CD4-positive, alpha-beta T cell treated with Interferon gamma for 1 hour (primary cell): ENCODE measurements at regions not wholly inside any gene's neighbourhood (a gene's known extent, or its start where the extent isn't known, plus 50 kb on each side); places are given as distances from the start of the nearest gene placed in this dataset.
A peak's percentile ranks its signal among the peaks of the same experiment; 100 is the strongest.
"Not testable (repeated sequence)": the region's sequence is repeated elsewhere in the genome, so short reads cannot be mapped to it uniquely, and the experiment has no call there.

ENCODE experiments used
- DNase-seq: peaks from one replicate; pipeline ENCODE4 v3.0.0-alpha.2; 2020

- DNase-seq, result no peak
Measured at GRCh38 chr11:109695696-109696095, 273.7 kb downstream of the C11orf87 start.

- no peak for DNase-seq
Measured at GRCh38 chr11:109696191-109696897, 274.4 kb downstream of the C11orf87 start.

GRCh38 chr11:109697140-109697843 lies 275.3 kb downstream of the C11orf87 start:
- no peak for DNase-seq

GRCh38 chr11:109698237-109698636 lies 276.2 kb downstream of the C11orf87 start:
- no peak for DNase-seq

- DNase-seq, result no peak
Measured at GRCh38 chr11:109704432-109704831, 282.4 kb downstream of the C11orf87 start.

GRCh38 chr11:109706945-109707344 lies 285.0 kb downstream of the C11orf87 start:
- DNase-seq, result no peak

GRCh38 chr11:109707411-109707810 lies 285.4 kb downstream of the C11orf87 start:
- no peak for DNase-seq

- no peak for DNase-seq
Measured at GRCh38 chr11:109708184-109708583, 286.2 kb downstream of the C11orf87 start.

GRCh38 chr11:109714444-109714843 lies 292.5 kb downstream of the C11orf87 start:
- DNase-seq, result not testable (repeated sequence)

- DNase-seq, result not testable (repeated sequence)
Measured at GRCh38 chr11:109715424-109715823, 293.4 kb downstream of the C11orf87 start.

- no peak for DNase-seq
Measured at GRCh38 chr11:109726061-109726460, 304.1 kb downstream of the C11orf87 start.

- no peak for DNase-seq
Measured at GRCh38 chr11:109728056-109728455, 306.1 kb downstream of the C11orf87 start.

- DNase-seq, result no peak
Measured at GRCh38 chr11:109729761-109730160, 307.8 kb downstream of the C11orf87 start.

- no peak for DNase-seq
Measured at GRCh38 chr11:109730669-109731068, 308.7 kb downstream of the C11orf87 start.

- no peak for DNase-seq
Measured at GRCh38 chr11:109731451-109731850, 309.5 kb downstream of the C11orf87 start.

GRCh38 chr11:109733245-109733644 lies 311.3 kb downstream of the C11orf87 start:
- DNase-seq, result no peak

GRCh38 chr11:109734566-109734965 lies 312.6 kb downstream of the C11orf87 start:
- DNase-seq, result no peak

- no peak for DNase-seq
Measured at GRCh38 chr11:109735128-109735527, 313.1 kb downstream of the C11orf87 start.

- DNase-seq, result no peak
Measured at GRCh38 chr11:109739379-109739778, 317.4 kb downstream of the C11orf87 start.

GRCh38 chr11:109745996-109746625 lies 324.1 kb downstream of the C11orf87 start:
- no peak for DNase-seq

- DNase-seq, result peak; percentile 4
Measured at GRCh38 chr11:109747839-109748238, 325.8 kb downstream of the C11orf87 start.

GRCh38 chr11:109749476-109749875 lies 327.5 kb downstream of the C11orf87 start:
- DNase-seq, result no peak

- no peak for DNase-seq
Measured at GRCh38 chr11:109750964-109751363, 329.0 kb downstream of the C11orf87 start.
